ENCODE measurements at regions not wholly inside any gene's neighbourhood (a gene's known extent, or its start where the extent isn't known, plus 50 kb on each side); places are given as distances from the start of the nearest gene placed in this dataset.
"Not testable (repeated sequence)": the region's sequence is repeated elsewhere in the genome, so short reads cannot be mapped to it uniquely, and the experiment has no call there.

DNA sequence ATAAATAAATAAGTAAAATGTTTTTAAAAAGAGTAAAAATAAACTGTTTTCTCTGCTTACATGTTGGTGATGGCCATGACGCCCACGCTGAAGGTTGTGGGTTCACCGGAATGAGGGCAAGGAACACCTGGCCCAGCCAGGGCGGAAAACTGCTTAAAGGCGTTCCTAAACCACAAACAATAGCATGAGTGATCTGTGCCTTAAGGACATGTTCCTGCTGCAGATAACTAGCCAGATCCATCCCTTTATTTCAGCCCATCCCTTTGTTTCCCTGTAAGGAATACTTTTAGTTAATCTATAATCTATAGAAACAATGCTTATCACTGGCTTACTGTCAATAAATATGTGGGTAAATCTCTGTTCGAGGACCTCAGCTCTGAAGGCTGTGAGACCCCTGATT is 63.3 kb upstream of the CEP78 start:
- not testable (repeated sequence) for DNase-seq (ENCODE audit: low read depth in 4 of 4, low spot score in 3 of 4)

- no peak for DNase-seq (ENCODE audit: low read depth in 4 of 4, low spot score in 3 of 4)
Measured at GRCh38 chr9:78171651-78172050, 64.2 kb upstream of the CEP78 start.

GRCh38 chr9:78169125-78169524 is 66.8 kb upstream of the CEP78 start:
- DNase-seq (ENCODE audit: low read depth in 4 of 4, low spot score in 3 of 4), result no peak

GRCh38 chr9:78167356-78167755 is 68.5 kb upstream of the CEP78 start:
- peak in 1 of 4 donors; percentile 22 for DNase-seq (ENCODE audit: low read depth in 4 of 4, low spot score in 3 of 4)

GRCh38 chr9:78163834-78164233 is 72.0 kb upstream of the CEP78 start:
- DNase-seq (ENCODE audit: low read depth in 4 of 4, low spot score in 3 of 4), result no peak

DNA sequence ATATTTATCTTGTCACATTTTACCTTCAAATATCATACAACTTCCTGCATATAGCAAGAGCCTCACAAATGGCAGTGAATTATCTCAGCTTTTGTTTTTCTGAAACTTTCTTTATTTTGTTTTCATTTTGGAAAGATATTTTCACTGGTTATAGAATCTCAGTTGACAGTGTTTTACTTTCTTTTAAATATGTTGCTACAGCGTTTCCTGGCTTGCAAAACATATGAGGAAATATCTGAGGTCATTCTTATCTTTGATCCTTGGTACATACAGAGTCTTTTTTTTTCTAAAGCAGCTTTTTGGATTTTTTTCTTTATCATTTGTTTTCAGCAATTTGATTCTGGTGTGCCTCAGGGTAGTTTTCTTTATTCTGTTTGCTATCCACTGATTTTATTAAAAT is 77.6 kb upstream of the CEP78 start:
- no peak for DNase-seq (ENCODE audit: low read depth in 4 of 4, low spot score in 3 of 4)

DNA sequence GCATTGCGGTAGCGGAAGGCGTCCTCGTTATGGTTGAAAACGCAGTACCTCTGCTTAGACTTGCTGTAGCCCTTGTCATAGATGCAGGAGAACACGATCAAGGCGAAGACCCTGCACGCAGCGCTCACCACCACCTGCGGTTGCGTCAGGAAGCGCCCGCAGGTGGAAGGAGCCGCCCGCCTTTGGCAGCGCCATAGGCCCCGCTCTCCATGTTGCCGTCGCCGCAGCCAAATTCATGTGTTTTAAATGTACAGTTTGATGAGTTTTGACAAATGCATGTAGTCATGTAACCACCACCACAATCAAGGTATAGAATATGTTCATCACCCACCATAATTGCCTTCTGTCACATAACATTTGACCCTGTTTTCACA is 84.9 kb upstream of the CEP78 start:
- no peak for DNase-seq (ENCODE audit: low read depth in 4 of 4, low spot score in 3 of 4)

DNA sequence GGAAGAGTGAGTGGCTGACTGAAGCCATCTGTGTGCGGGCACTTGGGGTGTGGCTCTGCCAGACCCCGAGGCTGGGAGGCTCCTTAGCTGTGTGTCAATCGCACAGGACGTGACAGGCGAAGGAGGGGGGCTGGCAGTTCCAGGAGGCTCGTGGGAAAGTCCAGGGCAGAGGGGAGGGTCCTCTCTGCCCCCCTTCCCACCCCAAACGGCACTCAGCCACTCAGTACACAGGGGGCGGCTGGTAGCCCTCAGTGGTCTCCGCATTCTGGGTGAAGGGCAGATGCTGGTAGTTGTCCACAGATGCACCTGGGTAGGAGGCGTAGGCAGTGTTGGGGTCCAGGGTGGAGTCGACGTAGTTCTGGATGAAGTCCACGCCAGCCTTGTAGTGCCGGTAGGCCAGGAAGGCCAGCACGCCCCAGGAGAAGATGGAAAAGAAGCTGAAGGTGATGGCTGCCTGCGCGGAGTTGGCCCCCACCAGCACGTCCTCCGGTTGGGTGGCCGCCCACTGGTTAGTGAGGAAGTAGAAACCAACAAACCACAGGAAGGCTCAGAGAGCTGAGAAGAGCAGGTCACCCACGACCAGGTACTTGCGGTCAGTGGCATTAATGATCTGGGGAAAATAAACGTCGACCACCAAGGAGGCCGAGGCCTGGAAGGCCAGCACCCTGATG is 85.4 kb upstream of the CEP78 start:
- DNase-seq (ENCODE audit: low read depth in 4 of 4, low spot score in 3 of 4), result no peak

GRCh38 chr9:78149702-78150291 is 86.1 kb upstream of the CEP78 start:
- no peak for DNase-seq (ENCODE audit: low read depth in 4 of 4, low spot score in 3 of 4)

- no peak for DNase-seq (ENCODE audit: low read depth in 4 of 4, low spot score in 3 of 4)
Measured at GRCh38 chr9:78146241-78146640, 89.6 kb upstream of the CEP78 start.

DNA sequence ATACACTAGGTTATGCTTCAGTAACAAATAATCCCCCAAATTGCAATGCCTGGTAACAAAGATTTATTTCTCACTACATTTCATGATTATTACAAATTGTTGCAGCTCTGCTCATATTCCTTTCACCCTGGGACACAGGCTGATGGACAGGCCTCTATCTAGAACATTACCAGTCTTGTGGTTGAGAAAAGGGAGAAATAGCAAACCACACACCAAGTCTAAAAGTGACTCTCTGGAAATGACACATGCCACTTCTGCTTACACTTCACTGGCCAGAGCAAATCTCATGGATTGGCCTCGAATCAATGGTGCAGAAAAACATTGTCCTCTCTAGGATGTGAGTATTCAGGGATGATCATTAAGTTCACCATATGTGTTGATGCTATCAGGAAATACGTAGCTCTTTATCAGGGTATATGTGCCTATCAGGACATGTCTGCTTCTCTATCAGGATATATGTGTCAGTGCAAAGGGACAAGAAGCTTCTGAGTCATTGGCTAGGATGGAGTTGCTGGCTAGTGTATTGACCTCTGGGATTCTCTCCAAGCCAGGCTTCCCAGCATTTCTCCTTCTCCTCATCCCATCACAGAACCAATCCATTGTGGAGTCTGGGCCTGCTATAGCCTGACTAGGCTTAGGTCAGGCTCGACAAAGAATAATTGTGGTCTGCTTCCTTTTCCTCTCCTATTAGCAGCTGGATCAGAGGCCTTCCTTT is 91.1 kb upstream of the CEP78 start:
- DNase-seq (ENCODE audit: low read depth in 4 of 4, low spot score in 3 of 4), result no peak

DNA sequence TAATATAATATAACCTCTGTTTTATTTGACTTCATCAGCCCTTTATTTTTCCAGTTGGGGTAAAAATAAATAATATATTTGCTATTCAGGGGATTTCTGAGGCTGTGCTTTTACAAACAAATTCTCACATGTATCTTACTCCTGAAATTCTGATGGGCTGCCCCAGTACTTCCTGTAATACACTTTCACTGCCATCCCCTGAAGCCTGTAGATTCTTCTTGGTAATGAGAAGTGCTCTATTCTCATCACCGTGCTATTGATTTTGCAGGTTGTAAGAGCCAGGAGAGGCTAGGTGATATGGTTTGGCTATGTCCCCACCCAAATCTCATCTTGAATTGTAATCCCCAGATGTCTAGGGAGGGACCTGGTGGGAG is 91.9 kb upstream of the CEP78 start:
- no peak for DNase-seq (ENCODE audit: low read depth in 4 of 4, low spot score in 3 of 4)

DNA sequence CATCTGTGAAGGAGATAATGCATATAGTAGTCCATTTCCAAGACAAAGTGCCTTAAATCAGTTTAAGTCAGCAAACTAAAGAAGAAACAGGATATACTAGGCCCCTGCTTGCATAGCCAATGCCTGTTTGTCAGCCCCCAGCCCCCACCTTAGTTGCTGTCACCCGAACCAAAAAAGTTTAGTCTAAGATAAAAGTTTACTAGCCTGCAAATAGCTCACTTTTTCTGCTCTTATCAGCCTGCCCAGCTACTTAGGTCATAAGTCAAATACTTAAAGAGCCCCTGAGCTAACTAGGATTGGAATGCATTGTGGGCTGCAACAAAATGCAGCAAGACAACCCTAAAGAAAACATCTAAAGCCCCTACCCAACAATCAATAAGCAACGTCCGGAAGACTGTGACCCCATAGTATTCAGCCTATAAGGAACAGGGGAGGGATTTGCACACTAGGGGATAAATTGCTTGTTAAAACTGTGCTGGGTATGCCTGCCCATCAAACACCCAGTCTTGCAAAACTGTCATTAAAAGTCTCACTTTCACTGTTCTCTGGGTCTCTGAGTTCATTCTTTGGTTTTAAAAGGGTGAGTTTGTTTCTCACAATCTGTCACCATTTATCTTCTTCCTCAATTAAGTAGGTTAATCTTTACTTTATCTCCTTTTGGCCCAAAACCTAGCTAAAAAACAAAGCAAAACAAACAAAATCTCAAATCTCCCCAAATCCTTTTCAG is 92.4 kb upstream of the CEP78 start:
- DNase-seq (ENCODE audit: low read depth in 4 of 4, low spot score in 3 of 4), result no peak

- not testable (repeated sequence) for DNase-seq (ENCODE audit: low read depth in 4 of 4, low spot score in 3 of 4)
Measured at GRCh38 chr9:78142264-78142663, 93.6 kb upstream of the CEP78 start.

GRCh38 chr9:78133751-78134150 is 102.1 kb upstream of the CEP78 start:
- DNase-seq (ENCODE audit: low read depth in 4 of 4, low spot score in 3 of 4), result no peak

- no peak for DNase-seq (ENCODE audit: low read depth in 4 of 4, low spot score in 3 of 4)
Measured at GRCh38 chr9:78132701-78133058, 101.1 kb upstream of the GNAQ start.

GRCh38 chr9:78131969-78132700 is 100.5 kb upstream of the GNAQ start:
- no peak for DNase-seq (ENCODE audit: low read depth in 4 of 4, low spot score in 3 of 4)

DNA sequence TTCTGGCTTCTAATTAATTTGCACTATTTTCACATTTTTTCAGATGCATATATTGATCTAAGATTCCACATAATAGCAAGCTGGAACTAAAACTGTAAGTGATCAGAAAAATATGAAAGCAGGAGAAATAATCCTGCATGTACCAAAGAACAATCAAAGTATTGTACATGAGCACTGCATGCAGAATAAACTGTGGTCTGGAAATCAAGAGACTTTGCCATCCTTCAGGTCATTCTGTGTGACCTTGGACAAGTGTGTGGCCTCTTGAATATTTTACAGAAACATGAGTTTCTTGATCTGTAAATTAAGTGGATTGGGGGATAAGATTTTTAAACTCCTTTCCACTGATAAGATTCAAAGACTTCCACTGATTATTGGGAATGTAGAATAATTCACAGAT is 99.2 kb upstream of the GNAQ start:
- no peak for DNase-seq (ENCODE audit: low read depth in 4 of 4, low spot score in 3 of 4)

- DNase-seq (ENCODE audit: low read depth in 4 of 4, low spot score in 3 of 4), result no peak
Measured at GRCh38 chr9:78130004-78130403, 98.4 kb upstream of the GNAQ start.

DNA sequence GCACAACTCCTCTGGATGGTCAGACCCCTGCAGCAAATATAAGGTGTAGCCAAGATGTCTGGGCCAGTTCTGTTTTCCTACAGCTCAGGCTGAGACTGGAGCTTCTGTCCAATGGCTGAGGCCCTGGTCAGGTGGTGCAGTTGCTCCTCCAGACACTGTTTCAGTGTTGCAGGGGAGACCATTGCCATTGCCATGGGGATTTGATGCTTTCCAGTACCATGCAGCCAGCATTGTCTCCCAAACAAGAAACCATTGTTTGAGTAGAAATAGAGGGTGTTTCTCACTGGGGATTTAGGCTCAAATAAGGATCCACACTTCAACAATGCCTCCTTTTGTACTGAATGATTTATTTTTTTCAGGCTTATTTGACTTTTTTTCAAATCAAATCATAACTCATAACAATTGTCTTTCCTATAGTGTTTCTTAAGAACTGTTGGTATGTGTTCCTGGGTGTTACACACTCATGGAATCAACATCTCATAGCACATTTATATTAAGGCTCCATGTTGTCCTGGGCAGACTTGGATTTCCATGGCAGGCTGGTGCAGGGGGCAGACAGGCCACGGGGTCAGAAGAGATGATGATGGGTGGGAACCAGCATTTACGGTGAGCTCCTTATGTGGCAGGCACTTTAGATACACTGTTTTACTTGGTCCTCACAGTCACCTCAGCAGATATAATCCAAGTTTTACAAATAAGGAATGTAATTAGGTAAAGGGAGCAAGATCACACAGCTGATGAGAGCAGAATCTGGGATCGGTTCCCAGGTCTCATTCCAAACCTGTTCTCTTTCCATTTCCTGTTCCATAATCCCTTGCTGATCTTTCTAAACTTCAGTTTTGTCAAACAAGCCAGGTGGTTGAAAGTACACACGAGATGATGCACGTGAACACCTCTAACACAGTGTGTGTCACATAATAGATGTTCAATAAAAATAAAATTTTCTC is 95.9 kb upstream of the GNAQ start:
- DNase-seq (ENCODE audit: low read depth in 4 of 4, low spot score in 3 of 4), result no peak
